ENCODE measurements at regions not wholly inside any gene's neighbourhood (a gene's known extent, or its start where the extent isn't known, plus 50 kb on each side); places are given as distances from the start of the nearest gene placed in this dataset.

GRCh38 chr9:135334953-135335460 is 144.6 kb upstream of the PPP1R26 start:
- Histone ChIP-seq H3K36me3 (replicated peaks; ENCODE audit: insufficient read depth, low read depth) (no peaks in the 10 kb centered on the region), H3K27me3 (peaks cover 4% of the 10 kb centered on the region), H3K27ac (no peak overlapping the region), H3K9me3 (ENCODE audit: low read depth) (no peaks in the 10 kb centered on the region), H3K4me1 (ENCODE audit: insufficient read depth) (peaks cover 3% of the 10 kb centered on the region), H3K79me2 (no peaks in the 10 kb centered on the region), H2AFZ (no peak overlapping the region), H3K9me2 (replicated peaks; ENCODE audit: insufficient read depth) (no peaks in the 10 kb centered on the region), H3K4me3 (no peak overlapping the region), H3K4me2 (no peak overlapping the region), H4K20me1 (ENCODE audit: insufficient read depth, poor library complexity, severe bottlenecking) (no peaks in the 10 kb centered on the region)
- DNase-seq (ENCODE audit: low spot score) = no peak
- TF ChIP-seq EZH2 (IDR thresholded peaks at IDR 0.05; ENCODE audit: borderline replicate concordance) = no peak
- TF ChIP-seq EZH2phosphoT487 (IDR thresholded peaks at IDR 0.05; ENCODE audit: low read depth, severe bottlenecking, unreplicated experiment) = no peak
- TF ChIP-seq, protein P1, sequence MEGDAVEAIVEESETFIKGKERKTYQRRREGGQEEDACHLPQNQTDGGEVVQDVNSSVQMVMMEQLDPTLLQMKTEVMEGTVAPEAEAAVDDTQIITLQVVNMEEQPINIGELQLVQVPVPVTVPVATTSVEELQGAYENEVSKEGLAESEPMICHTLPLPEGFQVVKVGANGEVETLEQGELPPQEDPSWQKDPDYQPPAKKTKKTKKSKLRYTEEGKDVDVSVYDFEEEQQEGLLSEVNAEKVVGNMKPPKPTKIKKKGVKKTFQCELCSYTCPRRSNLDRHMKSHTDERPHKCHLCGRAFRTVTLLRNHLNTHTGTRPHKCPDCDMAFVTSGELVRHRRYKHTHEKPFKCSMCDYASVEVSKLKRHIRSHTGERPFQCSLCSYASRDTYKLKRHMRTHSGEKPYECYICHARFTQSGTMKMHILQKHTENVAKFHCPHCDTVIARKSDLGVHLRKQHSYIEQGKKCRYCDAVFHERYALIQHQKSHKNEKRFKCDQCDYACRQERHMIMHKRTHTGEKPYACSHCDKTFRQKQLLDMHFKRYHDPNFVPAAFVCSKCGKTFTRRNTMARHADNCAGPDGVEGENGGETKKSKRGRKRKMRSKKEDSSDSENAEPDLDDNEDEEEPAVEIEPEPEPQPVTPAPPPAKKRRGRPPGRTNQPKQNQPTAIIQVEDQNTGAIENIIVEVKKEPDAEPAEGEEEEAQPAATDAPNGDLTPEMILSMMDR (IDR thresholded peaks at IDR 0.05; ENCODE audit: poor library complexity) = no peak
- WGBS (ENCODE audit: low lambda C conversion rate, missing lambda C conversion rate) = 94% methylated on average over 9 of the region's 9 CpGs

DNA sequence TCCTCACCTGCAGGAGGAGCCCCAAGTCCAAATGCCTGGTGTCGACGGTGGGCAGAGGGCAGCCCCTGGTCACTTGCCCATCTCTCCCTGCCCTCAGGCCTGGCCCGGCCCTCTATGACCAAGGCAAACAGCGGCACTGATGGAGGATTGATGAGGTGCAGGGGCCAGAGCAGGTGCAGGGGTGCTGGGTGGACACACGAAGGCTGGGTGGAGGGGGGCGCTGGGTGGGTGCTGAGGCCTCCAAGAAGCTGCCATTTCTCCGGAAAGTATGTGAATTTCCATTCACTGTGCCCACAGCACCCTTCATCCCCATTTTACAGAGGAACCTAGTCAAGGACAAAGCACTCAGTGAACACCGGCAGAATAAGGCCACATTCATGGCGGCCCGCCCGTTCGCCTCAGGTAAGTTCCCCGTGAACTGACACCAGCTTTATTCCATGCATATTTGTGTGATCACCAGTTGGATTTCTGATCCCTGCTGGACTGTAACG is 143.8 kb upstream of the PPP1R26 start:
- H3K9me3 ChIP-seq (ENCODE audit: low read depth) = no peaks in the 10 kb centered on the region
- no peak for TF ChIP-seq EZH2phosphoT487 (IDR thresholded peaks at IDR 0.05; ENCODE audit: low read depth, severe bottlenecking, unreplicated experiment)
- TF ChIP-seq, protein P1 (IDR thresholded peaks at IDR 0.05; ENCODE audit: poor library complexity) = no peak
- no peak for TF ChIP-seq EZH2 (IDR thresholded peaks at IDR 0.05; ENCODE audit: borderline replicate concordance)
- no peaks in the 10 kb centered on the region for H3K36me3 ChIP-seq (replicated peaks; ENCODE audit: insufficient read depth, low read depth)
- WGBS (ENCODE audit: low lambda C conversion rate, missing lambda C conversion rate) = 95% methylated on average over 14 of the region's 14 CpGs
- no peaks in the 10 kb centered on the region for H3K9me2 ChIP-seq (replicated peaks; ENCODE audit: insufficient read depth)
- H3K27ac ChIP-seq = no peak overlapping the region
- H3K4me3 ChIP-seq = no peak overlapping the region
- DNase-seq (ENCODE audit: low spot score) = no peak
- H3K79me2 ChIP-seq = no peaks in the 10 kb centered on the region
- peaks cover 8% of the 10 kb centered on the region for H3K4me1 ChIP-seq (ENCODE audit: insufficient read depth)
- H2AFZ ChIP-seq = no peak overlapping the region
- no peaks in the 10 kb centered on the region for H4K20me1 ChIP-seq (ENCODE audit: insufficient read depth, poor library complexity, severe bottlenecking)
- no peak overlapping the region for H3K4me2 ChIP-seq
- peaks cover 11% of the 10 kb centered on the region for H3K27me3 ChIP-seq

DNA sequence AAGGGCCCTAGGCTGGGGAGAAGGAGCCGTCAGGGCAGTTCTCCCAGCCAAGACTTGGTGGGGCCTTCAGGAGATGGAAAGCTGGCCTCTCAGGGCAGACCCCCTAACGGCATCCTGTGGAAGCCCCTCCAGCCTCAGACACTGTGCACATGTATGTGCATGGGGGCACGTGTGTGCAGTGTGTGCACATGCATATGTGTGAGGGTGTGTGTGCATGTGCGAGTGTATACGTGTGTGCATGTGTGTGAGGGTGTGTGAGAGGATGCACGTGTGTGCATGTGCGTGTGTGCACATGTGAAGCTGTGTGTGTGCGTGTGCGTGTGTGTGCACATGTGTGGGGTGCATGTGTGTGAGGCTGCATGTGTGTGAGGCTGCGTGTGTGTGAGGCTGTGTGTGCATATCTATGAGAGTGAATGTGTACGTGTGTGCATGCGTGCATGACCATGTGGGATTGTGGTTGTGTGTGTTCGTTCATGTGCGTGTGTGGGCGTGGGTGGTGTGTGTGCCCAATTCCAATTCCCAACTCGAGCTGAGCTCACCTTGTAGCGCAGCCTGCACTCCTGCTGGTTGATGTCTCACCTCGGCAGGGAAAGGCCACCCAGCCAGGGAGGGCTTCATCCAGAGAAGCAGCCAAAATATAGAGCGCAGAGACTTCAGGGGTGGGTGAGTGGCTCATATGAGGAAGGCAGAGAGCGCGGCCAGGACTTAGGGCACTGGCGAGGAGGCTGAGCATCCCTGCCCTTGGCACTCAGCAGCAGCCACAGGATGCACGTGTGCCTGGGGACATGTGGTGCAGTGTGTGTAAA is 142.7 kb upstream of the PPP1R26 start:
- Histone ChIP-seq H3K4me3 (no peak overlapping the region), H3K4me2 (no peak overlapping the region), H2AFZ (no peak overlapping the region), H3K79me2 (no peaks in the 10 kb centered on the region), H3K4me1 (ENCODE audit: insufficient read depth) (peaks cover 8% of the 10 kb centered on the region), H3K9me2 (replicated peaks; ENCODE audit: insufficient read depth) (no peaks in the 10 kb centered on the region), H3K36me3 (replicated peaks; ENCODE audit: insufficient read depth, low read depth) (no peaks in the 10 kb centered on the region), H3K9me3 (ENCODE audit: low read depth) (no peaks in the 10 kb centered on the region), H4K20me1 (ENCODE audit: insufficient read depth, poor library complexity, severe bottlenecking) (no peaks in the 10 kb centered on the region), H3K27me3 (peaks cover 16% of the 10 kb centered on the region), H3K27ac (no peak overlapping the region)
- 90% methylated on average over 23 of the region's 23 CpGs for WGBS (ENCODE audit: low lambda C conversion rate, missing lambda C conversion rate)
- DNase-seq (ENCODE audit: low spot score) = no peak
- TF ChIP-seq, protein P1 (IDR thresholded peaks at IDR 0.05; ENCODE audit: poor library complexity) = no peak
- no peak for TF ChIP-seq EZH2 (IDR thresholded peaks at IDR 0.05; ENCODE audit: borderline replicate concordance)
- TF ChIP-seq EZH2phosphoT487 (IDR thresholded peaks at IDR 0.05; ENCODE audit: low read depth, severe bottlenecking, unreplicated experiment) = no peak
